HG03460 (cell line): ENCODE measurements at regions not wholly inside any gene's neighbourhood (a gene's known extent, or its start where the extent isn't known, plus 50 kb on each side); places are given as distances from the start of the nearest gene placed in this dataset.
"Not testable (repeated sequence)": the region's sequence is repeated elsewhere in the genome, so short reads cannot be mapped to it uniquely, and the experiment has no call there.

Source experiments
- ATAC-seq: cut with Tn5 transposase; IDR thresholded peaks from one replicate; pipeline ENCODE4 v1.9.1; 2021; ENCODE audit not compliant: unreplicated experiment

DNA sequence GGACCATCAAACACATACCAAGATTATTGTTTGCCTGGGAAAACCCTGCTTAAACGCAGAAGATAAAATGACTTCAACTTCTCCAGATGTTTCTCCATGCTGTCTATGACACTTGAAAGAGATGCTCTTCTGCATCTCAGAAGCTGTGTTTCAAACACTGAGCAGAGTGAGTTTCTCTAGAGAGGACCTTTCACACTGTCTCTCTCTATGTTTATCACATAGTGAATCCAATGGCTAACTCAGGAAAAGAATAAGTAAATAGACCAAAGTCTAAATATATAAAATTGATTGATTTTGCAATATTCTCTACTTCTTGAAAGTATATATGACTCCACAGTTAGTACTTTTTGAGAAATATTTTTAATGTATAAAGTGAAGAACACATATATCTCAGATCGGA lies 325.6 kb upstream of the USP15 start:
- no peak for ATAC-seq

DNA sequence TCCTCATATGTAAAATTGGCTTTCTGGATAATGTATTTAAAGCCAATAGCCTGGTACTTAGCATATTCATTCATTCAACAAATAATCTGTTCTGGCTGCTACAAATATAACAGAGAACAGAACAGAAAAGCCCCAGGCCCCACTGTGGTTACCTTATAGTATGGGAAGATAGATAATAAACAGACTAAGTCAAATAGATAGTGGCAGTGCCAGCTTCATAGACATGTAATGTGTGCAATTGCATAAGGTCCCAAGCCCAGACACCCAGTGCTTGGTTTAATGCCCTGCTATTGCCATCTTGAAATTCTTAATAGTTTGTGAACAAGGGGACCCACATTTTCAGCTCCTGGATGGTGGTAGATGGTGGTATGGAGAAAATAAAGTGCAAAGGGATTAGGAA lies 320.2 kb upstream of the USP15 start:
- ATAC-seq = no peak

DNA sequence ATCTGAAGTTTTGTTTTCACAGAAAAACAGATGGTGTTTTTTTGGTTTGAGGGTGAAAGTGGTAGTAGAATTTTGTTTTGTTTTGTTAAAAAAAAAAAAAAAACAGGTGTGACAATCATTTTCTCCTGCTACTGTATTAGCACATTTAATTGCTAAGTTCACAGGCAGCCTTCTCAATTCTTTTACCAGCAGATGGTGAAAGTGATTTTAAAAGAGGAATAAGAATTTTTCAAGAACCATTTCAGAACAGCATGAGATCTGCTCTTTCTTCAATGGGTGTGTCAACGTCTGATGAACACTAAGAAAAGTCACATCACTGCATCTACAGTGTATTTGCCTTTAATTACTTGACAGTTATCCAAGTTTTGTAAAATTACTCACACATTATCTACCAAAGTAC lies 303.7 kb upstream of the USP15 start:
- no peak for ATAC-seq

DNA sequence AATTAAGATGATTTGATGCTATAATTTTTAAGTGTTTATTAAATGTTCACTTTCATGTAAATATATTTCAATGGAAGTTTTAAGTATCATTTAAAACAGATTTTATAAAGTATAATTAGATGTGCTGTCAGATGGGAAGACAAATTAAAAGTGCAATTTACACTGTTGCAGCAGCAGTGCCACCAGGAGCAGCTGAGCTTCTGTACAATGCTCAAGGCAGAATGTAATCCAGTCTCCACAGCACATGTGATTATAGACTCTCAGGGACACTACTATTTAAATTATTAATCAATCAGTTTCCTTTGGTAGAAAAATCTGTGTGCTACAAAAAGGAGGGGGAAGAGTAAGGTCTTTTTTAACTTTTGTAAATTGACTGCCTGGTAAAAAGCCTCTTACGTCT lies 285.7 kb upstream of the USP15 start:
- no peak for ATAC-seq

DNA sequence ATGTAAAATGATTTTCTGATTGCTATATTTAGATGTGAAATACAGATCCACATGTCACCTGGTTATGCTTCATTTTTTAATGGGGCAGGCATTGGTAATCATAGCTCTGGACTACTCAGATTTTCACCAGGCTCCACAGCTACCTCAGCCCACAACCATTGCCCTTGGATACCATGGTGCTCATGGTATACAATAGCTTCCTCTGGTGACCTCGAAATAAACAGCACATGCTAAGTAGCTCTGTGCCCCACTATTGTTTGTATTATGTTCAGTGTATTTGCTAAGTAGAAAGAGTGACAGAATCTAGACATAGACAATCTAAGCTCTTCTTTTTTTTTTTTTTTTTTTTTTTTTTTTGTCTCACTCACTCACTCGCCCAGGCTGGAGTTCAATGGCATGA lies 274.4 kb upstream of the USP15 start:
- ATAC-seq = no peak

DNA sequence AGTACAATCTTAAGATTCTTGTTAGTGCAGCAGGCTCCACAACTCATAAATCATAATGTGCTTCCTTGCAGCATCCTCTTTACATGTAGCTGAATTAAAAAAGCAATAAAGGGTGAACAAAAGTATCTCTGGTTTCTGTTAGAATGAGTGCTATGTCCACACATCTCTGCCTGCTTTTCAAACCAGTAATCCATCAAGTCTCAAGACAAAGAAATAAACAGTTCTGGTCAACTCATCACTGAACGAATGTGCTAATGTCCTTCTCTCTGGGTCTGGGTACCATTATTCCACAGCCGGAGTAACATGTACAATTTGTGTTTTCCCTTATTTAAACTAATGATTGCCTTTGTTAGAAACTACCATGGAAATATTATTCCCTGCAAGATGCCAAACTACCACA lies 273.0 kb upstream of the USP15 start:
- no peak for ATAC-seq

DNA sequence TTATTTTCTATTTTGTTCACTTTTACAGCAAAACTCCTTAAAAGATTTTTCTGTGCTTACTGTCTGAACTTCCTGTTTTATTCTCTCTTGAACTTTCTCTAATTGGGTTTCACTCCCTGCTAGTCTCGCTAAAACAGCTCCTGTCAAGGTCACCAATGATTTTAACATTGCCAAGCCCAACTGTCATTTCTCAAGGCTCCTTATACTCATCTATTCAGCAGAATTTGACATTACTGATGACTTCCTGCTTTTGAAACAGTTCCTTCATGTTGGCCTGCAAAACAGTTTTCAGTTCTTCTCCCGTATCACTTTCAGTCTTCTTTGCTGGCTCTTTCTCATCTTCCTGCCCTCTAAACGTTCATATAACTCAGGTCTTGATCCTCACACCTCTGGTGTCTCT lies 268.5 kb upstream of the USP15 start:
- ATAC-seq = no peak

DNA sequence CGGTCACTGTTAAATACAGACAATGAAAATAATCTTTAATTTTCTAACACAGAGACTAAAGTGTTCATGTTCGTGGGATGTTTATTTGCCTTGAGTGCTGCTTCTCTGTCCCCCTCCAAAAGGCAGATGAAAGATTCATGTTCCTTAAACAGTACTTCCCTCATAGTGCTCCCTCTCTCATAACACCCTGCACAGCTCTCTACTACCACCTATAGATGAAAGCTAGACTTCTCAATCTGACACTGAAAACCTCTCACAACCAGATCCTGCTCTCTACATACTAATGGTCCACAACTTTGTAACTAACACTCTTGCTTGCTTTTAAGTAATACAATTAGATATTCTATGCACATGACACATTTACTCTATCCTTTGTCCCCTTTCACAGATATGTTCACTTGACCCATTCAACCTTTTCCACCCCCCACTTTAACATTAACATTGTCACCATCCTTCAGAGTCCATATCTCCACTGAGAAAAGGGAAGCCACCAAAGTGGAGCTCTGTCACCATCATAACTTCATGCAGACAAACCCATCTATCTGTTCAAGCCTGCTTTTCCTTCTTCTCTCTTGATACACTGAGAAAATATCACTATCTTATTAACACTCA lies 266.4 kb upstream of the USP15 start:
- ATAC-seq = no peak

DNA sequence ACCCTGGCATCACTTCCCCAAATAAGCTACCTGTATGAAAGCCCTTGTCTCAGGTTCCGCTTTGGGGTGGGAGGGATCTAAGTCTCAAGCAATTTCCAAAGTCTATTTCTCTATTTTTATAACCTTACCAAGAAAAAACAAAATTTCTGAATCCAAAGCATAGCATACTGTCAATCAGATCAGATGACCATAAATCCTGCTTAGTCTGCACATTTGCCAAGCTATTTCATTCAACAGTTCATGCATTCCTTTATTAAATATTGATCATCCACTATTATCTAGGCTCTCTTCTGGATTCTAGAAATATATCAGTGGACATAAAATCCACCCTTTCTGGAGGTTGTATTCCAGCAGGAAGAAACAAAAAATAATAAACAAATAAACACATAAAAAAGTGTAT lies 263.5 kb upstream of the USP15 start:
- ATAC-seq = no peak

DNA sequence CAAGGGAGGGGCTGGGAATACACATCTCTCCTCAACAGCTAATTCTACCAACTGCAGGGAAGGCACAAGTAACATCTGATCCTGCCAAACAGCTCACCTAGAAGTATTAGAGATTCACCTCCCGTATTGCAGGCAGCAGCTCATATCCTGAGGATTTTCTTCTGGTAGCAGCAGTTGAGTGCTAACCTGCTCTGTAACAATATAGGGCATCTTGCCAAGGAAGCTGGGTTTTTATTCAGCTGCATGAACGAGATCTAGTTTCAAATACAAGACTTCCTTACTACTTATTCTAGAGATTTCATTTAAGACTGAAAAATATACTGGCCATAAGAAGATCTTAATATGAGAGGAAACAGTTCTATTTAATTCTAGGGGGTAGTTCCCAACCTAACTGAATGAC lies 261.4 kb upstream of the USP15 start:
- ATAC-seq = no peak

DNA sequence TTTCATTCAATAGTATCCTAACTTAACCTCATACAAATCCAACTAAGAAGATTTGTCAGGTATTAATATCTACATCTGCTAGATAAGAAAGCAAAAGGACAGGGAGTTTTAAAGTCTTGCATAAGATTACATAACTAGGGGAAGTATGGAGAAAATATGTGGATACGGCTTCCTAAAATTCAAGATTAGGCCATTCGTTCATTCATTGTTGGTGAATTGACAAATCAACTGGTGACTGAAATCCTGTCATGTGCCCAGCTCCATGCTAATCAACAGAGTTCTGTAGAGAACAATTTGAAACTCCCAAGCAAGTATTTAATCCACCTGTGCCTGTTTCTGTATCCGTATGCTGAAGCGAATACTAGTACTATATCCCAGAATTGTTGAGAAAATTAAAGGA lies 260.9 kb upstream of the USP15 start:
- ATAC-seq = no peak

DNA sequence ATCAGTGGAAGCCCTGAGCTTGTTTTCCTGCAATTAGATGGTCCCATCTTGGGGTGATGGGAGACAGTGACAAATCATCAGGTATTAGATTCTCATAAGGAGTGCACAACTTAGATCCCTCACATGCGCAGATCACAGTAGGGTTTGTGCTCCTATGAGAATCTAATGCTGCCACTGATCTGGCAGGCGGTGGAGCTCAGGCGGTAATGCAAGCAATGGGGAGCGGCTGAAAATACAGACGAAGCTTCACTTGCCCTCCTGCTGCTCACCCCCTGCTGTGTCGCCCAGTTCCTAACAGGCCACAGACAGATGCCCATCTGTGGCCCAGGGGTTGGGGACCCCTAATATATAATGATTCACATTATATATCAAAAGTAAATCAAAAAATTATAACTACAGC lies 258.8 kb upstream of the USP15 start:
- no peak for ATAC-seq

DNA sequence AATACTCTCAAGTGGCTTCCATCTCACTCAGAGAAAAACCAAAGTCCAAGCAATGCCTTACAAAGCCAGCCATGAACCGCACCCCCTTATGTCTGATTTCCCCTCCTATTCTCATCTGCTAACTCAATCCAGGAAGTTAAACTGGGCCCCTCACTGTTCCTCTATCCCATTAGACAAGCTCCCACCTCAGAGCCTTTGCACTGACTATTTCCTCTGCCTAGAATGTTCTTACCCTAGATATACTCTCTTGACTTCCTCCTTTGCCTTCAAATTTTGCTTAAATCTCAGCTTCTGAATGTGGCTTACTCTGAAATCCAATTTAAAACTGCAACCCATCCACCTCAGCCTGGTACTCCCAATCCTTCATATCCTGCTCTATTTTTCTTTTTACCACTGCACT lies 257.0 kb upstream of the USP15 start:
- no peak for ATAC-seq

DNA sequence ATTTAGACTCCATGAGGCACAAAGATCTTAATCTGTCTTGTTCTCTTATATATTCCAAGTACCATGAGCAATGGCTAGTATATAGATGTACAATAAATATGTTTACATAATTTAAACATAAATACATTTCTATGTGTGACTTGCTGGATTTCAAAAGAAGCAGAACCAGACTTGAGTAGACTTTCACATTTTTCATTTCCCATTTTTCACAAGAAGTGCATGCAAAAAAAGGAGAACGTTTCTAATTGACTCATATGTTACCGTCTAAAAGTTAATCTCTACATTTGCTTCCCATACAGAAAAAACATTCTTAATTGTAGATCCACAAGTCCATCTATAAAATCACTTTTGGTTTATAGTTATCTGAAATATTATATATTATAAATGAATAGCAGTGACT lies 256.5 kb upstream of the USP15 start:
- no peak for ATAC-seq

DNA sequence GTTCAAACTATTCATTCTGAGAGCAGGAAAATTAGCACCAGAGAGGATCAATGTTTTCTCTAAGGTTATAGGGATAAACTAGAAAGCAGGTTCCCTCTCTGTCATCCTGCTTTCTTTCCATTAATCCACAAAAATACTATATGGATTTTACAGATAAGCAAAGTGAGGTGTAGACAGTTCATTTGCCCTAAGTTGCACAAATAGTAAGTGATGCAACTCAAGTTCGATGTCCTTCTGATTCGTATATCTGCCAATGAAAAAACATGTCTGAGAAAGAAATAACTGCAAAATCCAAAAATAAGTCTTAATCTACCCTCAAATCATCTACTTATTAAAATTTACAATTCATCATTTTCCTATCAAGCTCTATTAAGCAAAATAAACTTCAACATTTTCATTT lies 254.6 kb upstream of the USP15 start:
- ATAC-seq = no peak

DNA sequence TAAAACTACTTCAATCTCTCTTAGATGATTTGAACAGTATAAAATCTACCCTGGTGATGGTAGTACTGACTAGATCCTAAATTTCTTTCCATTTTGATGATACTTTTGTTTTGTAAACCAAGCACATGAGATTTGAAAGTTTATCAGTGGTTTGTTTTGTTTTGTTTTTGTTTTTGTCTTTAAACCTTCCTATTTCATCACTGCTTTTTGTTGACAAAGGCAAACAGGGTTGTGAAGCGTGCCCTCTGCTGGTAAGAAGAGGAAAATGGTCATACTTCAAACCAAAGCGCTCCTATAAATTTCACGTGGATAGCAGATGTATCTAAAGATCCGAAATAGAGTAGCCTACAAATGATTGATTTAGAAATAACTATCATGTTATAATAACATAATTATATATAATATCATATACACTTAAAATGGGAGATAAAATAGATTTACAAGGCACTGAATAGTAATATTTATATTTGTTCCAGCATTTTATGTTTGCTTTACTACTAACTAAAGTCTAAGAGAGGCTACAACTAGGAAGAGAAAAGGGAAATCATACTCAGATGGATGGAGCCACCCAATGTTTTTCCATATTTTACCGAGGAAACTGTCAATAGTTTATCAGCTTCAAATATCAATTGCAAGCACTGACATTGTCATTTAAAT lies 254.0 kb upstream of the USP15 start:
- ATAC-seq = no peak

DNA sequence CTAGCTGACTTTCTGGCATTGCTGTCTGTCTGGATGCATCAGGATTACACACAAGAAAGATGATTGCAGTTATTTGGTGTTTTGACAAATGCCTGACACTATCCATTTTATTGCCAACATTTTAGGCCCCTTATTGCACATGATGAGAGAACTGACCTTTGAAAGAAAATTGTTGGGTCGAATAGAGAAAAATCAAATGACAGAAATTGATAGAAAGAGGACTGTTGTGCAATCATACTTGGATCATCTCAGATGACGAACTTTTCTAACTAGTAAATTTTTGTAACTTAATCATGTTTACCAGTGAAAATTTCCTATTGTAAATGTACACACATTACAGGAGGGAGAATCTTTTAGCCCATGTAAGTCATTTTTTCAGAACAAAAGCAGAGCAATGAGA lies 251.5 kb upstream of the USP15 start:
- ATAC-seq = no peak

DNA sequence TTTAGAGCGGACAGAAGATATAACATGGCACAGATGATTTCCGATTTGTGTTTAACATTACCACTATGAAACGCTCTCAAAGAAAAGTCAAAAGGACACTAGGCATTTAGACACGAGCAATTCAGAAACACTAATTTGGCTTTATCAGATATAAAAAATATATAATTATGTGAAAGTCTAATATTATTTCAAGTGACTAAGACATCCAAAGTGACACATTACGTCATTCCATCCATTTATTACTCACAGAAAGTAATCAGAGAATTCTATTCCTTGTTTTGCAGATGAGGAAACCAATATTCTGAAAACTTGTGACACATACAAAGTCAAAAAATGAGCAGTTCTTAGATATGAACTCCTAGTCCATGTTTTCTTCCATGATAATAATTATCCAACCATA lies 250.8 kb upstream of the USP15 start:
- no peak for ATAC-seq

DNA sequence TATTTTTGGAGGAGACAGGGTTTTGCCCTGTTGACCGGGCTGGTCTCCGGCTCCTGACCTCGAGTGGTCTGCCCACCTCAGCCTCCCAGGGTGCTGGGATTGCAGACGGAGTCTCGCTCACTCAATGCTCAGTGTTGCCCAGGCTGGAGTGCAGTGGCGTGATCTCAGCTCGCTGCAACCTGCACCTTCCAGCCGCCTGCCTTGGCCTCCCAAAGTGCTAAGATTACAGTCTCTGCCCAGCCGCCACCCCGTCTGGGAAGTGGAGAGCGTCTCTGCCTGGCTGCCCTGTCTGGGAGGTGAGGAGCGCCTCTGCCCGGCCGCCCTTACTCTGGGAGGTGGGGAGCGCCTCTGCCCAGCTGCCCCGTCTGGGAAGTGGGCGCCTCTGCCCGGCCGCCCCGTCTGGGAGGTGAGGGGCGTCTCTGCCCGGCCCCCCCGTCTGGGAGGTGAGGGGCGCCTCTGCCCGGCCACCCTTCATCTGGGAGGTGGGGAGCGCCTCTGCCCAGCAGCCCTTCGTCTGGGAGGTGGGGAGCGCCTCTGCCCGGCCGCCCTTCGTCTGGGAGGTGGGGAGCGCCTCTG lies 249.8 kb upstream of the USP15 start:
- ATAC-seq = not testable (repeated sequence)

DNA sequence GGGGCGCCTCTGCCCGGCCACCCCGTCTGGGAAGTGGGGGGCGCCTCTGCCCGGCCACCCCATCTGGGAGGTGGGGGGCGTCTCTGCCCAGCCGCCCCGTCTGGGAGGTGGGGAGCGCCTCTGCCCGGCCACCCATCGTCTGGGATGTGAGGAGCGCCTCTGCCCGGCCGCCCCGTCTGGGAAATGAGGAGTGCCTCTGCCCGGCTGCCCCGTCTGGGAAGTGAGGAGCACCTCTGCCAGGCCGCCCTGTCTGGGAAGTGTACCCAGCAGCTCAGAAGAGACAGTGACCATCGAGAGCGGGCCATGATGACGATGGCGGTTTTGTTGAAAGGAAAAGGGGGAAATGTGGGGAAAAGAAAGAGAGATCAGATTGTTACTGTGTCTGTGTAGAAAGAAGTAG lies 249.2 kb upstream of the USP15 start:
- not testable (repeated sequence) for ATAC-seq

DNA sequence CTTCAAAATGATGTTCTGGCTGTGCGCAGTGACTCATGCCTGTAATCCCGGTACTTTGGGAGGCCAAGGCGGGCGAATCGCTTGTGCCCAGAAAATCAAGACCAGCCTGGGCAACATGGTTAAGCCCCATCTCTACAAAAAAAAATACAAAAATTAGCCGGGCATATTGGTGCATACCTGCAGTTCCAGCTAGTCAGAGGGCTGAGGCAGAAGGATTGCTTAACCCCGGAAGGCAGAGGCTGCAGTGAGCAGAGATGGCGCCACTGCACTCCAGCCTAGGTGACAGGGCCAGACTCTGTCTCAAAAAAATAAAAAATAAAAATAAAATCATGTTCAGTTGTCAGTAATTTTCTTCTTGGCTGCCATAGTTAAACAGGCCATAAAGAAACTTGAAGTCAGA lies 245.9 kb upstream of the USP15 start:
- no peak for ATAC-seq

DNA sequence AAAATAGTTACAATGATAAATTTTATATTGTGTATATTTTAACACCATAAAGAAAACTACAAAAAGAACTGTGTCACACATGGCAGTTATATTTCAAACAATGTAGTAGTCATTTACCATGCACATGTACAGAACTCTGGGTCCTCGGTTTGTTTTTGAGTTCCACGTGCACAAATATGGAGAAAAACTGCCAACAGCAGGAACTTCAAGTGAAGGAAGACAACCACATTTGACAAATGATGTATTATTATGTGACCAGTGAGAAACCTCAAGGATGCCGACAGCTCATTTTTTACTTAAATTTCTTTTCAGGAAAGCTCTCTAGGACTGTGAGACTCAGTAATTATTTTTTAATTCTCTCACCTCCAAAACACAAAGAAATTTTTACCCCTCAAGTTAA lies 244.2 kb upstream of the USP15 start:
- ATAC-seq = no peak

DNA sequence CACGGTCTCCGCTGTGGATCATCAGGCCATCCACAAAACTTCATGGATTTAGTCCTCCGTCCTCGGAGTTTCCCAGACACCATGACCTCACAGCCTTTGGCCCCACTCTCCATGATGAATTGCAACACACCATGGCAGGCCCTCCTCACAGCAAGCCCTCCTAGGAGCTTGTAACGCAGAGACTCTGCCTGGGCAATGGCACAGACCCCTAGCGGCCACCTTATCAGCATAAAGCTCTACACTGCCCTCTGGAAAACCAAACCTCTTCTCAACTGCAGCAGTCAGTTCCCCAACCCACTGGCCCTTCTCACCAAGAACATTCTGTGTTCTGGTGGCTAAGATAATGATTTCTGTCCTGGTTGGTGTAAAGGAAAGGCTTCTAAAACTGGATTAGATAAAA lies 238.4 kb upstream of the USP15 start:
- ATAC-seq = no peak
